Endothelial cell of umbilical vein (primary cell): ENCODE measurements at regions not wholly inside any gene's neighbourhood (a gene's known extent, or its start where the extent isn't known, plus 50 kb on each side); places are given as distances from the start of the nearest gene placed in this dataset.
"Not testable (repeated sequence)": the region's sequence is repeated elsewhere in the genome, so short reads cannot be mapped to it uniquely, and the experiment has no call there.

ENCODE experiments used
- BruUV-seq: library from RNA; stranded (reverse); fragments of 400-500 nt; replicated peaks from 2 replicates; lab custom pipeline; 2021; lab: Mats Ljungman, UMichigan
- CTCF ChIA-PET: fragments of 300-600, 350-600 bp; sonication (Branson Sonifier 250); formaldehyde crosslinking; loops from one replicate; lab custom pipeline; 2021; ENCODE audit warnings: antibody characterized with exemption, inconsistent platforms; lab: Charles Lee
- POLR2A ChIA-PET: fragments of 300-600, 350-600 bp; sonication (Branson Sonifier 250); formaldehyde crosslinking; loops from one replicate; lab custom pipeline; 2021; ENCODE audit warnings: antibody characterized with exemption, inconsistent platforms; lab: Charles Lee
- DNase-seq: peaks from one replicate; pipeline ENCODE4 v3.0.0-alpha.2; 2011; ENCODE audit warnings: low read depth, low spot score
- FAIRE-seq: peaks from 2 replicates; lab custom pipeline; 2011; peaks lifted over from hg19 to GRCh38; lab: Jason Lieb, UNC
- H2AFZ ChIP-seq: 2 replicates; pipeline ENCODE4 v1.6.0; 2012; ENCODE audit warnings: low read depth, low read length, control low read depth, inconsistent platforms
- H3K27ac ChIP-seq: 2 replicates; pipeline ENCODE4 v1.5.1; 2011; ENCODE audit warnings: low read depth, mild to moderate bottlenecking, control low read depth, low read length, moderate library complexity; ENCODE audit not compliant: insufficient read depth
- H3K27me3 ChIP-seq, 2 experiments: 2 replicates each; pipeline versions ENCODE4 v1.6.0 to v1.6.1; 2011; ENCODE audit warnings: low read length in 2 of 2, mixed read lengths in 1 of 2; ENCODE audit not compliant: control insufficient read depth in 2 of 2, insufficient read depth in 2 of 2
- H3K36me3 ChIP-seq, 2 experiments: 2 replicates in 1 of 2; 3 replicates in 1 of 2; pipeline ENCODE4 v1.5.1; 2011; ENCODE audit warnings: low read length in 2 of 2, mild to moderate bottlenecking in 1 of 2, moderate library complexity in 1 of 2; ENCODE audit not compliant: control insufficient read depth in 2 of 2, insufficient read depth in 2 of 2; ENCODE audit errors: extremely low read depth in 1 of 2
- H3K4me1 ChIP-seq: 3 replicates; pipeline ENCODE4 v1.5.1; 2011; ENCODE audit warnings: mild to moderate bottlenecking, low read length; ENCODE audit not compliant: control insufficient read depth, insufficient read depth; ENCODE audit errors: extremely low read depth
- H3K4me2 ChIP-seq: 2 replicates; pipeline ENCODE4 v1.6.1; 2011; ENCODE audit warnings: low read length, control low read depth, mixed read lengths; ENCODE audit not compliant: insufficient read depth
- H3K4me3 ChIP-seq, 3 experiments: fragments of 200-600 bp in 1 of 3; sonication (generic), shearing (Covaris generic) in 1 of 3; replicated peaks in 1 of 3; 2 replicates each; pipeline ENCODE4 v1.5.1; 2011 to 2016; ENCODE audit warnings: control low read depth in 3 of 3, low read length in 3 of 3, mild to moderate bottlenecking in 2 of 3, inconsistent platforms in 1 of 3, low read depth in 1 of 3, moderate library complexity in 1 of 3; ENCODE audit not compliant: insufficient read depth in 1 of 3
- H3K79me2 ChIP-seq: 2 replicates; pipeline ENCODE4 v1.6.0; 2012; ENCODE audit warnings: low read length, inconsistent platforms; ENCODE audit not compliant: control insufficient read depth, insufficient read depth
- H3K9ac ChIP-seq: replicated peaks from 2 replicates; pipeline ENCODE3; 2011; ENCODE audit warnings: low read length, control low read depth; ENCODE audit not compliant: insufficient read depth; ENCODE audit errors: extremely low read depth
- H3K9me1 ChIP-seq: replicated peaks from 3 replicates; pipeline ENCODE4 v1.6.0; 2011; ENCODE audit warnings: mild to moderate bottlenecking, low read length; ENCODE audit not compliant: control insufficient read depth, insufficient read depth; ENCODE audit errors: extremely low read depth
- H3K9me3 ChIP-seq: replicated peaks from 2 replicates; pipeline ENCODE4 v1.5.1; 2012; ENCODE audit warnings: low read length, inconsistent platforms; ENCODE audit not compliant: control insufficient read depth, insufficient read depth
- H4K20me1 ChIP-seq: replicated peaks from 2 replicates; pipeline ENCODE3; 2011; ENCODE audit warnings: mild to moderate bottlenecking, low read length; ENCODE audit not compliant: control insufficient read depth, insufficient read depth; ENCODE audit errors: extremely low read depth
- dilution Hi-C: fragments of 300-500 bp; cut with MboI; formaldehyde crosslinking; loops from one replicate; pipeline ENCODE4 v1.15.0; 2019; ENCODE audit warnings: low sequenced_read_pairs; ENCODE audit not compliant: extremely low pct_ligation_motif_present
- intact Hi-C: fragments of 100-400 bp; cut with micrococcal nuclease; formaldehyde crosslinking; loops from one replicate; pipeline ENCODE4 v1.10.0; 2022

DNA sequence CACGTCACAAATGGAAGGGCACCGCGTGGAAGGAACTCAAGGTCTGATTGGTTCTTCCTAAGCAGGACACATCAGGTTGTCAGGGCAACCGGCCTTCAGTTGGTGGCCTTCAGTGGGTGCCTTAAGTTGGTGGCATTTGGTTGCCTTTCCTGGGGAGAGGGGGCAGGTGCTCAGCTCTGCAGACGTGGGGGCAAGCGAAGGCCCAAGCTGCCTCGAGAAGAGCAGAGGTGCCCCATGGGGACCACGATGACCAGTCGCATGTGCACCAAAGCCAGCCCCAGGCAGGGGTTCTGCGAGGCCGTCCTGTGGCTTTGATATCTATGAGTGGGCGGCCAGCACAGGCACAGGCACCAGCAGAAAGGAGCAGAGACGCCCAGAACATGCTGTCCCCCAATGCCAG, 1742.8 kb upstream of the DEFB115 start:
- dilution Hi-C loops, H3K27me3 ChIP-seq, H3K27ac ChIP-seq, POLR2A ChIA-PET, BruUV-seq, FAIRE-seq, H3K4me1 ChIP-seq, H2AFZ ChIP-seq, CTCF ChIA-PET, H3K9me3 ChIP-seq, DNase-seq, intact Hi-C loops, H3K36me3 ChIP-seq, H3K79me2 ChIP-seq, H3K4me3 ChIP-seq, H3K9me1 ChIP-seq, H3K9ac ChIP-seq, H3K4me2 ChIP-seq, H4K20me1 ChIP-seq: not testable (repeated sequence)

- H3K9me1 ChIP-seq, H3K4me3 ChIP-seq, H3K36me3 ChIP-seq, H3K79me2 ChIP-seq, H3K4me2 ChIP-seq, POLR2A ChIA-PET, H4K20me1 ChIP-seq, BruUV-seq, intact Hi-C loops, H3K4me1 ChIP-seq, H3K9ac ChIP-seq, H3K27ac ChIP-seq, H3K9me3 ChIP-seq, FAIRE-seq, H2AFZ ChIP-seq, CTCF ChIA-PET, dilution Hi-C loops, H3K27me3 ChIP-seq, DNase-seq: not testable (repeated sequence)
These were observed 1740.6 kb upstream of the DEFB115 start for GRCh38 chr20:29516847-29517246.

GRCh38 chr20:29519610-29520241, 1737.7 kb upstream of the DEFB115 start:
- dilution Hi-C loops, BruUV-seq, H3K9ac ChIP-seq, H3K4me2 ChIP-seq, FAIRE-seq, POLR2A ChIA-PET, DNase-seq, H3K4me3 ChIP-seq, H3K9me3 ChIP-seq, intact Hi-C loops, H2AFZ ChIP-seq, H3K4me1 ChIP-seq, H3K9me1 ChIP-seq, H4K20me1 ChIP-seq, H3K27me3 ChIP-seq, H3K79me2 ChIP-seq, H3K36me3 ChIP-seq, H3K27ac ChIP-seq: not testable (repeated sequence)
- CTCF ChIA-PET, result interaction anchor here (1.2 kb wide), 1 partner anchor 1740 kb away, joined by 3 read pairs; no protein-coding TSS in a partner anchor

DNA sequence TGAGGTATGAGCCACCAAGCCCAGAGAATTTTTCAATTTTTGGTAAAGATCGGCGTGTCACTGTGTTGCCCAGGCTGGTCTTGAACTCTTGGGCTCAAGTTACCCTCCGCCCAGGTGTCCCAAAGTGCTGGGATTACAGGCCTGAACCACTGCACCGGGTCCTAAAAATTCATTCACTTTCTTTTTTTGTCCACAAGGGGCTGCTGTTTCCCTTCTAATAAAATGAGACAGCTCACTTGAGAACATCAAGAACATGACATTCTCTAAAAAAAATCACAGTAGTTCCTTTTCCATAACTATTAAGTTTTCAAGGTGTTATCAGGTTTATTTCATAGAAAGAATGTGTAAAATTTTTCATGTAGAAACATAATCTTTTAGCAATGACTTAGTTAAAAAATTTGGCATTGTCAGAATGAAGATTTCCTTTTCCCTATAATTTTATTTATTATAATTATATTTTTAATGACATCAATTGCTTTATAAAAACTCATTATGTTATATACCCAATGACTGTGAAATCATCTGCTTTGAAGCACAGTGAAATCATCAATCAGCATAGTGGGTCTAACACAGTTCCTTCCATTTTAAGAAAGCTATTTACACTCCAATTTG, 1723.8 kb upstream of the DEFB115 start:
- not testable (repeated sequence) for BruUV-seq, H3K4me1 ChIP-seq

More for the DNA sequence above, 1723.8 kb upstream of the DEFB115 start:
- POLR2A ChIA-PET, DNase-seq, H3K9me3 ChIP-seq, H4K20me1 ChIP-seq, H3K9me1 ChIP-seq, H3K4me3 ChIP-seq, dilution Hi-C loops, H2AFZ ChIP-seq, H3K27ac ChIP-seq, H3K4me2 ChIP-seq, intact Hi-C loops, H3K36me3 ChIP-seq, FAIRE-seq, H3K27me3 ChIP-seq, H3K79me2 ChIP-seq, H3K9ac ChIP-seq: not testable (repeated sequence)
- CTCF ChIA-PET, result interaction anchor here (2.3 kb wide), 1 partner anchor 1970 kb away, joined by 11 read pairs; no protein-coding TSS in a partner anchor
